SK-N-SH treated with all-trans-retinoic acid at 6 μM for 48 hours (cell line): ENCODE measurements at regions not wholly inside any gene's neighbourhood (a gene's known extent, or its start where the extent isn't known, plus 50 kb on each side); places are given as distances from the start of the nearest gene placed in this dataset.

Experiments
- ATAC-seq: fragments of 200-7000 bp; cut with Tn5 transposase; 3 replicates; pipeline ENCODE4 v1.9.1; 2020; ENCODE audit warnings: mild to moderate bottlenecking, moderate library complexity
- ARNTL ChIP-seq: fragments of 450-650 bp; formaldehyde crosslinking; IDR thresholded peaks from 2 replicates; pipeline ENCODE4 v1.5.0; 2020; ENCODE audit warnings: low read depth, mild to moderate bottlenecking, moderate library complexity, borderline replicate concordance
- BACH2 ChIP-seq: fragments of 250-450 bp; sonication (Bioruptor Pico); IDR thresholded peaks from 2 replicates; pipeline ENCODE4 v1.9.0; 2021; ENCODE audit warnings: mild to moderate bottlenecking, borderline replicate concordance
- CREB5 ChIP-seq: fragments of 250-450 bp; sonication (Bioruptor Pico); IDR thresholded peaks from 2 replicates; pipeline ENCODE4 v1.5.1; 2020; ENCODE audit warnings: low read depth, mild to moderate bottlenecking, moderate library complexity
- CSDC2 ChIP-seq: fragments of 250-450 bp; sonication (Bioruptor Pico); IDR thresholded peaks from 2 replicates; pipeline ENCODE4 v1.5.0; 2020; ENCODE audit warnings: mild to moderate bottlenecking, moderate library complexity
- ESRRG ChIP-seq: fragments of 250-450 bp; sonication (Bioruptor Pico); IDR thresholded peaks from 2 replicates; pipeline ENCODE4 v1.6.1; 2021; ENCODE audit warnings: mild to moderate bottlenecking
- GLIS3 ChIP-seq: fragments of 250-450 bp; sonication (Bioruptor Pico); IDR thresholded peaks from 2 replicates; pipeline ENCODE4 v1.5.0; 2020; ENCODE audit warnings: mild to moderate bottlenecking, moderate library complexity
- ISL1 ChIP-seq: fragments of 250-450 bp; sonication (Bioruptor Pico); IDR thresholded peaks from 2 replicates; pipeline ENCODE4 v2.1.2; 2022; ENCODE audit warnings: mild to moderate bottlenecking, moderate library complexity
- OSR1 ChIP-seq: fragments of 250-450 bp; sonication (Bioruptor Pico); IDR thresholded peaks from 2 replicates; pipeline ENCODE4 v1.8.0; 2022; ENCODE audit warnings: moderate library complexity, mild to moderate bottlenecking, inconsistent platforms
- PATZ1 ChIP-seq: fragments of 250-450 bp; sonication (Bioruptor Pico); IDR thresholded peaks from 2 replicates; pipeline ENCODE4 v1.8.0; 2020; ENCODE audit warnings: mild to moderate bottlenecking, moderate library complexity, borderline replicate concordance
- POU6F1 ChIP-seq: fragments of 250-450 bp; sonication (Bioruptor Pico); IDR thresholded peaks from 2 replicates; pipeline ENCODE4 v1.8.0; 2021; ENCODE audit warnings: low read depth, mild to moderate bottlenecking, moderate library complexity, borderline replicate concordance
- PPARA ChIP-seq: fragments of 250-450 bp; sonication (Bioruptor Pico); IDR thresholded peaks from 2 replicates; pipeline ENCODE4 v1.5.0; 2020; ENCODE audit warnings: mild to moderate bottlenecking, borderline replicate concordance
- RARB ChIP-seq: fragments of 250-450 bp; sonication (Bioruptor Pico); IDR thresholded peaks from 2 replicates; pipeline ENCODE4 v1.8.0; 2021; ENCODE audit warnings: mild to moderate bottlenecking, moderate library complexity
- SNAI2 ChIP-seq: fragments of 250-450 bp; sonication (Bioruptor Pico); IDR thresholded peaks from 2 replicates; pipeline ENCODE4 v1.5.0; 2020; ENCODE audit warnings: mild to moderate bottlenecking, moderate library complexity
- TCF4 ChIP-seq: fragments of 250-450 bp; sonication (Bioruptor Pico); IDR thresholded peaks from 2 replicates; pipeline ENCODE4 v1.8.0; 2021; ENCODE audit warnings: mild to moderate bottlenecking, moderate library complexity, borderline replicate concordance
- TSHZ2 ChIP-seq: fragments of 250-450 bp; sonication (Bioruptor Pico); IDR thresholded peaks from 2 replicates; pipeline ENCODE4 v1.5.0; 2020; ENCODE audit warnings: mild to moderate bottlenecking, moderate library complexity
- ZC3H10 ChIP-seq: fragments of 250-450 bp; sonication (Bioruptor Pico); IDR thresholded peaks from 2 replicates; pipeline ENCODE4 v1.5.1; 2021; ENCODE audit warnings: mild to moderate bottlenecking, moderate library complexity
- ZFP3 ChIP-seq: fragments of 250-450 bp; sonication (Bioruptor Pico); IDR thresholded peaks from 2 replicates; pipeline ENCODE4 v1.5.0; 2020; ENCODE audit warnings: mild to moderate bottlenecking, moderate library complexity
- ZFP30 ChIP-seq: fragments of 450-650 bp; formaldehyde crosslinking; IDR thresholded peaks from 2 replicates; pipeline ENCODE4 v1.5.0; 2022; ENCODE audit warnings: mild to moderate bottlenecking, moderate library complexity
- ZNF565 ChIP-seq: fragments of 450-650 bp; formaldehyde crosslinking; conservative IDR thresholded peaks from 2 replicates; pipeline ENCODE4 v1.5.0; 2020; ENCODE audit warnings: low read depth, mild to moderate bottlenecking, moderate library complexity
- ZNF70 ChIP-seq: fragments of 450-650 bp; formaldehyde crosslinking; IDR thresholded peaks from 2 replicates; pipeline ENCODE4 v1.5.0; 2020; ENCODE audit warnings: mild to moderate bottlenecking, moderate library complexity
- ZNF8 ChIP-seq: fragments of 450-650 bp; formaldehyde crosslinking; IDR thresholded peaks from 2 replicates; pipeline ENCODE4 v1.5.0; 2020; ENCODE audit warnings: mild to moderate bottlenecking, moderate library complexity

GRCh38 chr6:1075880-1076279 lies 236.0 kb upstream of the FOXQ1 start (continued):
- no peak for TF ChIP-seq CREB5
- TF ChIP-seq TSHZ2 (CRISPR knock-in tag) = no peak
- TF ChIP-seq ZNF8 (CRISPR knock-in tag) = no peak
- TF ChIP-seq ZFP30 (CRISPR knock-in tag) = no peak
- no peak for TF ChIP-seq CSDC2 (CRISPR knock-in tag)
- TF ChIP-seq, all 23 proteins: peak for 0

- ATAC-seq = no peak
- TF ChIP-seq ZFP30 (CRISPR knock-in tag) (no peak), CREB5 (no peak), ZFP3 (CRISPR knock-in tag) (no peak), CSDC2 (CRISPR knock-in tag) (no peak), GLIS3 (CRISPR knock-in tag) (no peak), ZNF8 (CRISPR knock-in tag) (no peak), ZC3H10 (CRISPR knock-in tag) (no peak), ESRRG (CRISPR knock-in tag) (no peak), RARB (CRISPR knock-in tag) (no peak), TCF4 (CRISPR knock-in tag) (no peak), ZNF565 (CRISPR knock-in tag) (no peak), ZNF70 (no peak), OSR1 (no peak), PATZ1 (CRISPR knock-in tag) (no peak), POU6F1 (no peak), PPARA (CRISPR knock-in tag) (no peak), ISL1 (no peak), ARNTL (no peak), BACH2 (no peak), SNAI2 (no peak)
Measured at GRCh38 chr6:1075444-1075843, 236.5 kb upstream of the FOXQ1 start.

- TF ChIP-seq ESRRG (CRISPR knock-in tag) (no peak), PATZ1 (CRISPR knock-in tag) (no peak), POU6F1 (no peak), ZFP30 (CRISPR knock-in tag) (no peak), GLIS3 (CRISPR knock-in tag) (no peak), CREB5 (no peak), ZC3H10 (CRISPR knock-in tag) (no peak), TSHZ2 (CRISPR knock-in tag) (no peak), CSDC2 (CRISPR knock-in tag) (no peak)
- TF ChIP-seq, all 23 proteins: peak for 0
- ATAC-seq = no peak
Measured at GRCh38 chr6:1070085-1070521, 241.8 kb upstream of the FOXQ1 start.
